Right renal pelvis (tissue), 4 donors: ENCODE measurements at regions not wholly inside any gene's neighbourhood (a gene's known extent, or its start where the extent isn't known, plus 50 kb on each side); places are given as distances from the start of the nearest gene placed in this dataset.

ENCODE experiments used
- DNase-seq, 4 donors: peaks; one replicate each; pipeline ENCODE4 v3.0.0-alpha.2; 2013; ENCODE audit warnings: low read depth in 4 of 4, low spot score in 3 of 4, missing footprints in 1 of 4

DNA sequence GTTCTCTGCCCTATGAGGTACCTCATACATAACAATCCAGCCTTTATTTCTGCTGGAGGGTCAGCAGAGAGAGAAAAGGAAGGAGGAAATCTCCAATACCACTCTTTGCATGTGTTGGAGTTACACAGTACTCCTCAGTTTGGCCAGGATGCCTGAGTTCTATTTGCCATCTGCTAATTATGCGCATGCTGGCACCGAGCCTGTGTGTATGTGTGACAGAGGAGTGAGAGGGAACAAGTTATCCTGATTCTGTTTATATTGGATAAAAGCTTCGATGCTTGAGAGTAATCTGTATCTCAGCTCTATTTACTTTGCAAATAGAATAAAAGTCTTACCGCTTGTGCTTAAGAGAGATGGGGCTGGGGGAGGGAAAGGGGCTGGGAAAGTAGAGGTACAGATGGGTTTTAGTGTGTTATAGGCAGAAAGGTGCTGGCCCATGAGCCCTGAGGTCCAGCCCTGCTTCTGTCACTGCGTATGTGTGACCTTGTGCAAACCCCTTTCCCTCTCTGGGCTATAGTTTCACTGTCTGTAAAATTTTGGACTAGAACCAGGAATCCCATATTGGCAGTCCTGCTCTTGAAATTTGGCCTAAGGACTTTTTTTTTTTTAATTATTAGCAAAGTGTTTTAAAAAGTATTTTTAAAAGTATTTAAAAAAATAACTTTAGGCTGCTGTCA lies 54.5 kb upstream of the PLXNA2 start:
- no peak for DNase-seq

DNA sequence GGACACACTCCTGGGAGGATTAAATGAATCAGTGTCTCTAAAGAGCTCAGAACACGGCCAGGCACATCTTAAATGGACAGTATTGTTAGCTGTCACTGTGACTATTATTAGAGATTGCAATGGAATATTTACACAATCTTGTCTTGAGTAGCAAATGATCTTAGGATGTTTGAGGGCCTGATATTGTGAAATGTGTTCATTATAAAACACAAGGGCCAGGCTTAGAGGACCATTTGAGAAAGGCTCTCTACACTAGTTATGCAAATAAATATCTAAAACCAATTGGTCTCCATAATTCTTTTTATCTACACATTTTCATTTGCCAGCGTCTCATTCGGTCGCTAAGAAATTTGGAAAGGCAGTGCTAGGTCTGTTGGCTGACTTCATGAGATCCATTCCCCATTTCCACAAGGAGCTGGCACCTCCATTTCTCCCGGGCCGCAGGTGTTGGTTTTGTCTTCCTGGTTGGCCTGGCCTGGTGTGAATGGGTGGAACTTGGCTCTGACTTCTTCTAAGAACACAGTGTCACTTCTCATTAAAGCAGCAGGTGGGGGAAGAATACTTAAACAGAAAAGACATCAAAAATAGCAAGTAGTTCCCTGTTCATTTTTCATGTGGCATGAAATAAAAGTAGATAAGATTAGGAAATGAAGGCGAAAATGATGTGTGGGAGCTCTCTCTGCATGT lies 56.0 kb upstream of the PLXNA2 start:
- no peak for DNase-seq

DNA sequence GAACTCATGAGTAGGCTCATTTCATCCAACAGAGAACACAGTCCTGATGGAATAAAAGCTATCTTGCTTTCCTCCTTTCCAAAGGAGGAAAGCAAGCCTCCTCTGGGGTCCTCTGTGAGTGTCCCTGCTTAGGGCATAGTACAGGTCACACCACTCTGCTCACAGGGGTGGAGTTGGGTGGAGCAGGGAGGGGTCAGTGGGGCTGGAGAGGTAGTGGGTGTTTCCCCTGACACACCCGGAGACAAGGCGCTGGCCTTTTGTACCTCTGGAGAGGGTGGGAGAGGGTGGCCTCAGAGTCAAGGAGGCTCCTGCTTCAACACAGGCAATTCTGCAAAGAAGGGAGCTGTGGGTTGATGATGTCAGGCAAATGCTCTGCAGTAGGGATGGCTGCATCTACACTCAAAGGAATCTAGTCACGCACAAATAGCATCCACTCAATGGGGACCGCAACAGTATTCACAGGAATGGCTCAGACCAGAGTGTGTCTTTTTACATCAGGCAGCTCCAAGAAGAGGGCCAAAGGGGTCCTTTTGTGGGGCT lies 58.6 kb upstream of the PLXNA2 start:
- no peak for DNase-seq

DNA sequence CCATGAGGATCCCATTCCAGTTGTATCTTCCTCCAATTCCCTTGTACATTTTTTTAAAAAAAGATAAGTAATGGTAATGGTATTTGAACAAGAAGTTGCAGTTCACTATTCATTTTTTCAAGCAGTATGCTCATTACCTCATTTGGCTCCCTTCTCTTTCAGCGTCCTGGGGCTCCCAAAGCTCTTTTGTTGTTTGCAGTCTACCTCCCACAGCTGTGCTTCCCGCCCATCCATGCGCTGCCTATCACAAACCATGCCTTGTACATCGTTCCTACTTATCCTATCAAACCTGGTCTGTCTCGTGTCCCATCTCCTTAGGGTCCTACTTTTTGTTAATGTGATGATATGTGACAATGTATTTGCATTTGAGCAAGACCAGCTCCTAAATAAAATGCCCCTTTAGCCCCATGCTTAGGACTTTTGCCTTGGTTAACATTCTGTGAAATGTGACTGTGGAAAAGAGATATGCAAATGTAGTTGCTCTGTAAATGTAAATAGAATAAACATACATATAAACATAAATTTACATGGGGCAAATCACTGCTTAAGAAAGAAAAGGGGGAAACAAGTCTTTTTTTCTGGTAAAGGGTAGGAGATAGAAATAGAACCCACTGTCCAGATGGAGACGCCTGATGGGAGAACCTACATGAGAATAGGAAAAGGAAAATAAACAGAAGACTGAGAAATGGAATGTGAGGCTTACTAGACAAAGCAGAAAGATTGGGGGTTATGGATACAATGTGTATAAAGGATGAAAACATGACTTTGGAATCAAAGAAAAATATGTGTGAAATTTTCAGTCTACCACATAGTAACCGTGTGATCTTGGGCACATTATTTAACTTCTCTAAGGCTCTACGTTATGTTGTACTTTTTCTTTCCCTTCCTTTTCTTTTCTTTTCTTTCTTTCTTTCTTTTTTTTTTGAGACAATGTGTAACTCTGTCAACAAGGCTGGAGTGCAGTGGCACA lies 59.8 kb upstream of the PLXNA2 start:
- no peak for DNase-seq

DNA sequence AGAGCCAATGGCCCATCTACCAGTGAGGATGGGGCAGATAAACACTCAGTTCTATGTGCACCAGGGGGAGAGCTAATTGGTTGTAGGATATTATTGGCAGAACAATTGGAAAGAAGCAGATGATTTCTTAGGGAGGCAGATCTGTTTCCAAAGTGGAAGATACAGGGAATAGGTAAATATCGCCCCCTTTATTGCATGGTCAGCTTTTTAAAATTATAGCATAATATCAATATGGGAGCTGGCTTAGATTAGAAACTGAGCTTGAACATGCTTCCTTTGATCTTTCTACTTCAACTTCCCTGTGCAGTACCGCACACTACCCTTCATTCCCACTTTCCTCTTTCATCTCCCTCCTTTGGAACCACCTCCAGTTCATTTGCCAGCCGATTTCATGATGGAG lies 64.0 kb upstream of the PLXNA2 start:
- DNase-seq = no peak

DNA sequence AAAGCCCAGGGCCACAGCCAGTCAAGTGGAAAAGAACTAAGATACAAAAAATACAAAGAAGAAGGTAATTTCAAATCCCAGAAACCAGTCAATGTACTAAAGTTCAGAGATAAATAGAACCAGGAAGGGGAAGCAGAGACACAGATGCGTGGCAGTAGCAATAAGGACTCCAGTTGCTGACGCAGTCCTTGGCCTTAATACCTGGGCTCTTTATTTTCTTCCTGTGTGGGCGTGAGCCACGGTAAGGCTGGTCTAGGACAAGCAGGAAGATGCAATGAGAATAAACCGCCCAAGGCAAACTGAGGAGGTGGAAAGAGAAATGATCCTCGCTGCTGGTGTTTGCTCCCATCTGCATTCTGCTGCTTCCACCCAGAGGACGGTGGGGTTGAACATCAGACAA lies 65.6 kb upstream of the PLXNA2 start:
- DNase-seq = no peak

DNA sequence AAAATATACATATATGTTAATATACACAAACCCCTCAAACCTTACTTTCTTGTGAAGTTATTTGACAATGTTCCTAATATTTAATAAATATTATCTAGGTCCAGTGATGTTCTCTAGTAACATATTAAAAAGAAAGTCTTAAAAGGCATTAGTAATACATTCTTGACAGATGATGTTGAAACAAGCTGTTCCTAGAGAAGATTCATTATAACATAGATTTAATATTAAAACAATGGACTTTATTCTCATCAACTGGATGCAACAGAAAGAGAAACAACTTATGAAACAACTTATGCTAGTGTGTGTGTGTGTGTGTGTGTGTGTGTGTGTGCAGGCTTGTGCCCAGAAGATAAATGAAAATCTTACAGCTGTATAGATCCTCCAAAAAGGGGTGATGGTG lies 68.5 kb upstream of the PLXNA2 start:
- DNase-seq = no peak

DNA sequence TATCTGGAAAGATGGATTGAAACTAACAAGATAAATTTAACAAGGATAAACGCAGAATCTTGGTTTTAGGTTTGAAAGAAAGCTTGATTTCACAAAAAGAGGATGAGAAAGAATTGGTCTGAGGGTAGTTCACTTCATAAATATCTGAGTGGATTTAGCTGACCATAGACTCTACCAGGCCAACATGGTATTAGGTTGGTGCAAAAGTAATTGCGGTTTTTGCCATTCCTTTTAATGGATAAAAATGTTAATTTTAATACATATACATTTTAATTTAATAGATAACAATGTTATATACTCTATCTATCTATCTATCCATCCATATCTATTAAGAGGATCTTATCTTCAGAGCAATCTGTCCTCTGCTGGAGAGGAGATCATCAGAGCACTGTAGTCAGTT lies 70.2 kb upstream of the PLXNA2 start:
- DNase-seq = no peak

DNA sequence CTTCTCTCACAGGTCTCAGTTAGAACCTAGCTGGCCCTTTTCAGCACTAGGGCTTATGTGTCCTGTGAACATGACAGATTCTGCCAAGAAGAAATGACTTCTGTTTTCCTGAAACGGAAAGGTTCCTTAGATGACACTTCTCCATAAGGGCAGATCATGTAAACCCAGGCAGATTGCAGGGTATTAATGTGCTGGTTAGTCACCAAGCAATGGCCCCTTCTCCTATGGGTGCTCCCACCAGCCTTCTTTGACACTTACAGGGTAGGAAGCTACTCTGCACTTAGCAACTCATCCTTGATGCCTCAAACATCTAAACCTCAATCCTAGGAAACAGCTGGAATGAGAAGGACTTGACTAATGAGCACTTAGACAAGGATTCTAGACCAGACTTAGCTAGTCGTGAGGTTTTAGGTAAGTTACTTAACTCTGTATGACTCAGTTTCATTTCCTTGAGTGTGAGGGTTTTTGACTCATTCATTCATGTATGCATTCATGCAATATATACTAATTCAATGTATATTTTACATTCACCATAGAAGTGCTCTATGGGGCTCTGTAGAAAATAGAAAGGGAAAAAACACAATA lies 74.1 kb upstream of the PLXNA2 start:
- DNase-seq = no peak

DNA sequence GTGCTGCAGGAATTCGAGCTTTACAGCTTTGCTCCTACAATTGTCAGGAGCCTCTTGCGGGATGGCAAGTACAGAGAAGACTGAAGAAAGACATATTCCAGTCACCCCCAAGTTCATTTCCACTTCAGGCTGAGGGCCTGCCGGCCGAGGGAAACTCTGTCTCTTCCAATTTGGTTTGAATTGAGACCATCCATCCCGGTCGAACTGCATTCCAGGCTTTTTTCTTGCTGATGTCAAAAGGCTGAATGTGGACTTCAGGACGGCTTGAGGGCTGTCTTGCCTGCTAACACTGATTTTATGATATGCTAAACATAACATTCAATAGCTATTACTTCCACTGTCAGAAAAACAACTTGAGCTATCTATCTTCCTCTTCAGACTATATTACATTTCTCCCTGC lies 79.8 kb upstream of the PLXNA2 start:
- no peak for DNase-seq

DNA sequence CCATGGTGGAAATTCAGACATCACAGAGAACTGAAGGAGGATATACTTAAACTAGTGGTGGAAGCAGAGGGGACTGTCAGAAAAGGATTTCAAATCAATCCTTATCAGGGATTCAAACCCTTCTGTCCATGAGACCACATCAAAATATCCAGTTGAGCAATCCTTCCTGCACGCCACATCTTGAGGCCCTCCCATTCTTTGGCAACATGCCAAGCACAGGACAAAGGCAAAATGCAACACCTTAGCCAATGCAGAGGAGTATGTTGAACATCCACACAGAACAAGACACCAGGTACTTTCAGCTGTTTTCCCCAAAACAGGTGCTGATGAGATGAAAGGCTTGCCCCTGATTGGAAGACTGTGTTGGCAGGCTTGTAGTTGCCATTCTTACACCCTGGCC lies 81.8 kb upstream of the PLXNA2 start:
- DNase-seq = no peak

DNA sequence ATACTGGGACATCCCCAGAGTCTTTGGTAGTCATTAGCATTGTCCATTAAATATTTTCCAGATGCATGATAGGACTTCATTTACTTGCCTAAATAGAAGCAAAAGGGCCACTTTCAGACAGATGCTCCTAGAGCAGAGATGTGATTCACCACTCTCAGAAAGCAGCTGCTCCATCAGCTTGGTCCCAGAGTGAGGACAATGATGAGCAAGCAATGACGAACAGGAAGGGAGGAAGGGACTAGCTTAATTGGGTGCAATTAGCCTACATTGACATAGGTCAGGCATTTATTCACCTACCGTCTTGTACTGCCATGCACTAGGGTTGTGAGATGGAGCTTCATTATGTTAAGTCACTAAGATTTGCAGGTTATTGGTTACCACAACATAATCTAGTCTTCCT lies 85.1 kb upstream of the PLXNA2 start:
- DNase-seq = no peak

DNA sequence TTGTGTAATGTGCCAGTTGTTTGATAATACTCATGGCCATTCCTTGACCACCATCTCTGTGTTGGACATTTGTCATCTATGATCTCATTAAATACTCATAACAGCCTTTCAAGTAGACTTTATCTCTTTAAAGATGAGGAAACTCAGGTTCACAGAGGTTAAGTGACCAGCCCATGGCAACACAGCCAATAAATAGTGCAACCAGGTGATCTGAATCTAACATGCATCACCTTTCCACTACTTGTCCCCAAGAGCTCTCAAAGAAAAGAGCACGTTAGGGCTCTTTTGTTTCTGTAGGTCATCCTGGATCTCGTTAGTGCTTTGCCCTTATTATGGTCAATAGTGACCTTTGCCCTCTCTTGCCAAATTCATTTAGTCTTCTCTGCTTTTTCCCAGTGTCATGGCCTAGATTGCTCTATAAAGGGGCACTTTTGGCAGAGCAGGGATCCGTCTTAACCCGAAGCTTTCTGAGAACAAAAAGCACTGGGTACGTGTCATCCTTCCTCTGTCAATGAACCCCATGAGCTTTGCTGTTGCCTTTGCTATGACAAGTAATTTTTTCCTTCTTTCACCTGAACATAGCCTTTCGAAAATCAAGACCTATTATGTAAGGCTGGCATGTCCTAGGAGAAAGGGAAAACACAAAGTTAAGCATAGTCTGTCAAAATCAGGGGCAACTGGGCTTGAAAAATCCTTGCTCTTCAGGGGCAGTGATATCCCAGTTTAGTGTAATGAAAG lies 88.0 kb upstream of the PLXNA2 start:
- DNase-seq = no peak

DNA sequence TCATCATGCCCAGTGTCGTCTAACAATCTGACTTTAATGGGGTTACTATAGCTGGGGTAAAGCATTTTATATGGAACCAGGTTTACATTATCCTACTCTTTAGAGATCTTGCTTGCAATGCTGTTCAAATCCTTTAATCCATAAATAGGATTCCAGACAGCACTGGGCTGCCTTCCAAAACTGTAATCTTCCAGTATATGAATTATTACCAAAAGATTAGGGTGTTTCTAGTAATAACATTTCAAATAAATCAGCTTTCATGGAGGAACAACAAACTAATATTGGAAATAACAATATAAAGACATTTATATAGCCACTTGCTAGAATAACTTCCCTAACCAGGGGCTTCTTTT lies 88.6 kb upstream of the PLXNA2 start:
- peak in 3 of 4 donors; percentile 27 to 44 (median 29) for DNase-seq

DNA sequence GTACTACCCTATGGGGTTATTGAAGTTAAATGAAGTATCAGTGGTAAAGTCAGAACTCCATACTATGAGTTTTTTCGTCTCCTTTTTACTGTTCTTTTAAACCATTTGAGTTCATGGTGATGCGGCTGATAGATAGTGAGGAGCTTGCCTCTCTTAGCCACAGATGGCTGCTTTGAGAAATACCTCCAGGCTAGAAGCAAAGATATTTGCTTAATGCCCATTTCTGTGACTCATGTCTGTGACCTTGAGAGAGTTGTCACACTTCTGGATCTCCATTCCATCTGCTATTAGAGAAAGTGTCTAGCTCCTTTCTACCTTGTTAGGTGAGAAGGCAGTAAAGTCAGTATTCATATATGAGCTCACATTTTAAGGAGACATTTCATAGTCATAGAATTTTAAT lies 89.5 kb upstream of the PLXNA2 start:
- DNase-seq = no peak

DNA sequence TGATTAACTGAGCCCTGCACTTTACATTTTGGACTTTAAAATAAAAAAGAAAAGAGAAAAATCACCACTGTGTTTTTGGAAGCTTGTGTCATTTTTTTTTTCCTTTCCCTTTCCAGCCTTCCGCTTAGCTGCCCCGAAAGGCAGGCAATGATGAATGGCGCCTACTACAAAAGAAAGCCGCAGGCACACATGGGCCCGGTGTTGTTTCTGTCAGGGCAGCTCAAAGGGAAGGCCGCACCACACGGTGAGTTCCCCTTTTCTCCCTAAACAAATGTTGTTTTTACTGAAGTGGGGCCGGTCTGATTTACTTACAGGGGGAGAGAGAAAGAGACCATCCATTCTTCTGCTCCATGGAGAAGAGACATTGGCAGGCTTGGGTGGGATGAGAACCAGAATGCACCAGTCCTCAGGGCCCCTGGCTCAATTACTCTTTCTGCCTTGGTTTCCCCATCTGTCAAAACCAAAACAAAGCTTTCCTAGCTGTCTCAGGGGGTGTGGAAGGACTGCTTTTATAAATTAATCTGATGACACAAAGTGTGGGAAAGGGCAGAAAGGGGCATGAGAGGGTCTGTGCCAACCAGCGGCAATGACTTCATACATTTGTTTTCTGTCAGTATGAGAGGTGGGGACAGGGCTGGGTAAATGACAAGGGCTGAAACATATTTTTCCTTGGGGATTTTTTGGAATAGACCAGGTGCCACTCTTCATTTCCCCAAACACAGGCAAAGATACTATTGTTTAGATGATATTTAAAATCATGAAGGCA lies 91.4 kb upstream of the PLXNA2 start:
- DNase-seq = no peak

DNA sequence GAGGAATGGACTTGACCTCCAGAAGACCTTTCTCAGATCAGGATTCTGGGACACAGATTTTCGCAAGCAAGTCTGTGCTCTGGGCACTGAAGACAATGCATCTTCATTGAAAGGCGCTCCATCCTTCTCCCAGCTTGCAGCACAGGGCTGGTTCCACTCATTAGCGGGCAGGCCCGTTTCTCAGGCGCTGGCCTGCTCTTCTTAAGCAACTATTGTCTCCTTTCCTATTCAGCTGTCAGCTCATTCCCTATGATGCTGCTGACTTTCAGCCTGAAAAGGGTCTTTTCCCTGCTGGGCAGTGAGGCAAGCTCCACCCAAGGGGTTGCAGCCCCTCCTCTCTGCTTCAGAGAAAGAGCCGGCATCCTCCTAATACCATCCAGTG lies 91.9 kb upstream of the PLXNA2 start:
- no peak for DNase-seq

DNA sequence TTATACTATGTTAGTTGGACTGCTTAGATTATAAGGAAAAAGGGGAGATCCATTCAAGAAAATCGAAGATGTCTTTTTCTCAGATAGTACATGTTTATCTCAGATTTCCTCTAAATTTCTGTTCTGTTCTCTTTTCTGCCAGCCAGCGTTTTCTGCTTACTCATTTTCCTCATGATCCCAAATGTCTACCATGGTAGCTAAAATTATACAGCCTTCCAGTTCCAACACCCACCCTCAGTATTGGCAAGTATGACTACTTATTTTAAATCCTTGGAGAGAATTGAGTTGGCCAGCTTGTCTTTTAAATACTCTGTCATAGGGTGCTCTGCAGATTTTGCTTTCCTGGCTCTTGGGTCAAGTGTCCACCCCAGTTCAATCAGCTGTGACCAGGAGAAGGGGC lies 95.7 kb upstream of the PLXNA2 start:
- no peak for DNase-seq

DNA sequence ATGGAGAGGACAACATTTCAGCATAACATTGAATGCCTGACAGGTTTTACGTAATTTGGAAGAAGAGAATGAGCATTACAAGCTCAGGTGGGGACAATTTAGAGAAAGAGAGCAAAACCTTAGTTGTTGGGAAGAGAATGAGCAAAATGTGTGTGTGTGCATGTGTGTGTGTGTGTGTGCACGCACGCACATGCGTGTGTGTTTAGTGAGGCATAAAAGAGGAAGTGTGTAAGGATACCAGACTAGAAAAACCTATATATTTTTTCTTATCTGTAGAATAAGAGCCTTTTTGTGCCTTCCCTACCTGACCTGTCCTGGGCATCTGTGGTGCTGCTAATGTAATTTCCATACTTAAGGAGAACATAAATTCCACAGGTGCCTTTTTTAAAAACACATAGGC lies 99.0 kb upstream of the PLXNA2 start:
- DNase-seq = no peak
